HCT116 (cell line): ENCODE measurements at regions not wholly inside any gene's neighbourhood (a gene's known extent, or its start where the extent isn't known, plus 50 kb on each side); places are given as distances from the start of the nearest gene placed in this dataset.

ENCODE experiments used
- ATAC-seq: fragments of 200-7000 bp; cut with Tn5 transposase; 2 replicates; pipeline ENCODE4 v1.9.1; 2020; ENCODE audit warnings: mild to moderate bottlenecking, moderate library complexity
- BruUV-seq: library from RNA; stranded (reverse); fragments of 400-500 nt; replicated peaks from 2 replicates; lab custom pipeline; 2021; lab: Mats Ljungman, UMichigan
- CTCF ChIA-PET: fragments of 300-600 bp; sonication (Branson Sonifier 250); formaldehyde crosslinking; loops from one replicate; lab custom pipeline; 2021; ENCODE audit warnings: antibody characterized with exemption; lab: Charles Lee
- POLR2A ChIA-PET: fragments of 300-600, 350-600 bp; sonication (Branson Sonifier 250); formaldehyde crosslinking; loops from one replicate; lab custom pipeline; 2021; ENCODE audit warnings: antibody characterized with exemption; lab: Charles Lee
- RAD21 ChIA-PET, 2 experiments: fragments of 300-600 bp; sonication (Branson Sonifier 250); formaldehyde crosslinking; loops; one replicate each; lab custom pipeline; 2023; ENCODE audit warnings: low total read pairs in 2 of 2; ENCODE audit not compliant: uncharacterized antibody in 2 of 2, unreplicated experiment in 2 of 2, low non-redundant PET in 1 of 2; lab: Charles Lee
- DNase-seq: peaks from one replicate; pipeline ENCODE4 v3.0.0-alpha.2; 2010; ENCODE audit warnings: low read depth, low spot score
- H2AFZ ChIP-seq: fragments of 200-600 bp; shearing (Covaris generic), sonication (generic); 2 replicates; pipeline ENCODE4 v1.6.1; 2017; ENCODE audit warnings: low read depth, mixed run types, mixed read lengths, antibody characterized with exemption, low read length; ENCODE audit not compliant: poor library complexity, severe bottlenecking
- H3K27ac ChIP-seq: 2 replicates; pipeline ENCODE4 v1.5.1; 2012; ENCODE audit warnings: low read depth, low read length
- H3K27me3 ChIP-seq: fragments of 200-600 bp; sonication (generic); 2 replicates; pipeline ENCODE4 v1.6.1; 2016; ENCODE audit warnings: mixed run types, low read length, mixed read lengths; ENCODE audit not compliant: insufficient read depth
- H3K36me3 ChIP-seq, 2 experiments: fragments of 200-500 bp in 1 of 2; fragments of 200-600 bp in 1 of 2; sonication (Bioruptor generic) in 1 of 2; sonication (generic) in 1 of 2; 2 replicates each; pipeline versions ENCODE4 v1.5.1 to v1.6.1; 2014 to 2016; ENCODE audit warnings: low read length in 2 of 2, inconsistent platforms in 1 of 2, mixed read lengths in 1 of 2, mixed run types in 1 of 2; ENCODE audit not compliant: insufficient read depth in 2 of 2, control insufficient read depth in 1 of 2
- H3K4me1 ChIP-seq, 2 experiments: fragments of 200-600 bp in 1 of 2; sonication (generic) in 1 of 2; 2 replicates each; pipeline versions ENCODE4 v1.5.1 to v1.6.1; 2012 to 2017; ENCODE audit warnings: low read length in 2 of 2, inconsistent platforms in 1 of 2, mild to moderate bottlenecking in 1 of 2, mixed read lengths in 1 of 2, mixed run types in 1 of 2, moderate library complexity in 1 of 2; ENCODE audit not compliant: insufficient read depth in 2 of 2, control insufficient read depth in 1 of 2
- H3K4me2 ChIP-seq: fragments of 200-600 bp; sonication (generic); 2 replicates; pipeline ENCODE4 v1.6.1; 2017; ENCODE audit warnings: mixed run types, low read length, mixed read lengths
- H3K4me3 ChIP-seq, 2 experiments: fragments of 200-600 bp in 1 of 2; sonication (generic) in 1 of 2; replicated peaks in 1 of 2; 2 replicates each; pipeline ENCODE4 v1.5.1; 2011 to 2016; ENCODE audit warnings: low read length in 2 of 2, control low read depth in 1 of 2, low read depth in 1 of 2, mild to moderate bottlenecking in 1 of 2, mixed read lengths in 1 of 2, mixed run types in 1 of 2
- H3K79me2 ChIP-seq: fragments of 200-600 bp; sonication (generic); 2 replicates; pipeline ENCODE4 v1.6.1; 2017; ENCODE audit warnings: mild to moderate bottlenecking, mixed run types, low read length, moderate library complexity, mixed read lengths; ENCODE audit not compliant: insufficient read depth
- H3K9ac ChIP-seq: fragments of 200-600 bp; sonication (generic); 2 replicates; pipeline ENCODE4 v1.6.1; 2016; ENCODE audit warnings: low read length, mixed read lengths
- H3K9me2 ChIP-seq: fragments of 200-600 bp; sonication (generic), shearing (Covaris generic); 2 replicates; pipeline ENCODE4 v1.6.1; 2017; ENCODE audit warnings: mixed run types, mild to moderate bottlenecking, moderate library complexity; ENCODE audit not compliant: insufficient read depth
- H3K9me3 ChIP-seq, 2 experiments: fragments of 200-500 bp in 1 of 2; fragments of 200-600 bp in 1 of 2; sonication (Bioruptor generic) in 1 of 2; sonication (generic) in 1 of 2; 2 replicates each; pipeline ENCODE4 v1.6.1; 2014 to 2017; ENCODE audit warnings: low read length in 2 of 2, mixed read lengths in 2 of 2, inconsistent platforms in 1 of 2, low read depth in 1 of 2, mild to moderate bottlenecking in 1 of 2, mixed run types in 1 of 2, moderate library complexity in 1 of 2; ENCODE audit not compliant: control insufficient read depth in 1 of 2, insufficient read depth in 1 of 2
- H4K20me1 ChIP-seq: fragments of 200-600 bp; sonication (generic), shearing (Covaris generic); 2 replicates; pipeline ENCODE4 v1.6.1; 2017; ENCODE audit warnings: mixed run types, mild to moderate bottlenecking, moderate library complexity; ENCODE audit not compliant: insufficient read depth
- CEBPB ChIP-seq: IDR thresholded peaks from 2 replicates; pipeline ENCODE4 v1.6.1; 2012; ENCODE audit warnings: low read depth
- CTCF ChIP-seq, 3 experiments: fragments of 200-600 bp in 1 of 3; sonication (generic) in 1 of 3; IDR thresholded peaks in 2 of 3; conservative IDR thresholded peaks in 1 of 3; 2 replicates each; pipeline ENCODE4 v1.5.1; 2012 to 2017; ENCODE audit warnings: low read depth in 2 of 3, low read length in 2 of 3, antibody characterized with exemption in 1 of 3, borderline replicate concordance in 1 of 3, control low read depth in 1 of 3, mild to moderate bottlenecking in 1 of 3, mixed read lengths in 1 of 3, mixed run types in 1 of 3, moderate library complexity in 1 of 3; ENCODE audit not compliant: insufficient read depth in 1 of 3
- EGR1 ChIP-seq: IDR thresholded peaks from 2 replicates; pipeline ENCODE4 v1.6.1; 2012; ENCODE audit warnings: low read depth
- ELF1 ChIP-seq: IDR thresholded peaks from 2 replicates; pipeline ENCODE4 v1.6.1; 2012; ENCODE audit warnings: low read depth, borderline replicate concordance
- EZH2 ChIP-seq: fragments of 200-600 bp; sonication (generic); IDR thresholded peaks from 2 replicates; pipeline ENCODE4 v1.6.1; 2017; ENCODE audit warnings: antibody characterized with exemption, mixed run types
- EZH2phosphoT487 ChIP-seq: fragments of 200-600 bp; IDR thresholded peaks from 2 replicates; pipeline ENCODE4 v1.6.1; 2018; ENCODE audit warnings: antibody characterized with exemption, borderline replicate concordance
- POLR2A ChIP-seq: IDR thresholded peaks from 2 replicates; pipeline ENCODE4 v1.7.0; 2011; ENCODE audit warnings: borderline replicate concordance; ENCODE audit not compliant: insufficient read depth, insufficient read length; ENCODE audit errors: extremely low read depth
- RAD21 ChIP-seq: IDR thresholded peaks from 2 replicates; pipeline ENCODE4 v1.6.1; 2012; ENCODE audit warnings: low read depth, mild to moderate bottlenecking
- REST ChIP-seq: IDR thresholded peaks from 2 replicates; pipeline ENCODE4 v1.6.1; 2012; ENCODE audit warnings: low read depth
- SIN3A ChIP-seq: IDR thresholded peaks from 2 replicates; pipeline ENCODE4 v1.6.1; 2012; ENCODE audit warnings: low read depth
- SRF ChIP-seq: IDR thresholded peaks from 2 replicates; pipeline ENCODE4 v1.6.1; 2012; ENCODE audit warnings: low read depth
- TCF7L2 ChIP-seq: IDR thresholded peaks from 2 replicates; pipeline ENCODE4 v1.7.0; 2011; ENCODE audit warnings: borderline replicate concordance, inconsistent platforms; ENCODE audit not compliant: insufficient read depth, insufficient read length; ENCODE audit errors: extremely low read depth
- ZBTB33 ChIP-seq: IDR thresholded peaks from 2 replicates; pipeline ENCODE4 v1.6.1; 2011; ENCODE audit warnings: mild to moderate bottlenecking, low read length, moderate library complexity; ENCODE audit not compliant: insufficient replicate concordance; ENCODE audit errors: extremely low read depth
- ZNF274 ChIP-seq: fragments of 200-500 bp; sonication (Bioruptor generic); IDR thresholded peaks from 2 replicates; pipeline ENCODE4 v1.6.1; 2014; ENCODE audit warnings: mild to moderate bottlenecking, low read depth, low read length, inconsistent platforms
- intact Hi-C: fragments of 100-400 bp; cut with micrococcal nuclease; formaldehyde crosslinking; loops from 2 replicates; pipeline ENCODE4 v1.10.0; 2022
- TF ChIP-seq, protein P1 (sequence below): IDR thresholded peaks from 2 replicates; pipeline ENCODE4 v1.6.1; 2012

DNA sequence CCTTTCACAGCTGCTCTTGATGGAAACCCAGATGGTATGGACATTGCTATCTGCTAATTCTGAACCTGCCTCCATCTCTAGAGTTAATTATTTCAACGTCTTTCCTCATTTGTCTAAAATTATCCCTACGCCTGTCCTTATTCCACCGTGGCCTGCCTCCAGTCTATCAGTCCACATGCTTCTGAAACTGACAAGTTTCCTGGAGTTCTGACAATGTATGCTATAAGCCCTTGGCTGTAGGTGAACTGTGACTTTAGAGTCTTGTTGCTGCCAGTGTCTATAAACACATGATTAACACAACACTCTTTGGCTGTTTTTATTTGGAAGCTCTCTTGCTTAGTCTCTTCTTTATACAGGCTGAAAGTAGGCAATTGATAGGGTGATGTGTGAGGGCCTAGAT lies 1052.9 kb downstream of the TMTC2 start:
- intact Hi-C loops: no loop called here
- Histone ChIP-seq H3K9ac (no peak overlapping the region), H3K27me3 (no peaks in the 10 kb centered on the region), H3K4me3 (no peak overlapping the region), H3K27ac (no peak overlapping the region), H4K20me1 (no peaks in the 10 kb centered on the region), H3K4me2 (no peak overlapping the region), H3K9me3 (no peaks in the 10 kb centered on the region), H3K4me1 (no peaks in the 10 kb centered on the region), H2AFZ (no peak overlapping the region), H3K79me2 (no peaks in the 10 kb centered on the region), H3K9me2 (no peaks in the 10 kb centered on the region), H3K36me3 (no peaks in the 10 kb centered on the region)
- BruUV-seq: no TSS peak
- ChIA-PET CTCF (no interaction called here), POLR2A (no interaction called here), RAD21 (no interaction called here)
- no peak for DNase-seq
- TF ChIP-seq TCF7L2 (no peak), REST (no peak), ZBTB33 (no peak), SRF (no peak), POLR2A (no peak), ZNF274 (no peak), CTCF (IDR thresholded peaks at IDR 0.05 in 2 of 3, conservative IDR thresholded peaks at IDR 0.05 in 1 of 3; ENCODE audit: borderline replicate concordance in 1 of 3, insufficient read depth in 1 of 3, low read depth in 2 of 3, low read length in 2 of 3) (no peak), RAD21 (no peak), EZH2 (no peak), CEBPB (no peak), EZH2phosphoT487 (no peak), SIN3A (no peak), EGR1 (no peak), ELF1 (no peak)
- TF ChIP-seq, protein P1, sequence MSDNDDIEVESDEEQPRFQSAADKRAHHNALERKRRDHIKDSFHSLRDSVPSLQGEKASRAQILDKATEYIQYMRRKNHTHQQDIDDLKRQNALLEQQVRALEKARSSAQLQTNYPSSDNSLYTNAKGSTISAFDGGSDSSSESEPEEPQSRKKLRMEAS: no peak
- ATAC-seq: no peak
